Mesenchymal stem cell (in vitro differentiated cells and primary cell): ENCODE measurements at regions not wholly inside any gene's neighbourhood (a gene's known extent, or its start where the extent isn't known, plus 50 kb on each side); places are given as distances from the start of the nearest gene placed in this dataset.

ENCODE experiments used
- DNase-seq: peaks from one replicate; pipeline ENCODE4 v3.0.0-alpha.2; 2013
- H2AFZ ChIP-seq: one replicate; pipeline ENCODE4 v1.6.1; 2013; ENCODE audit warnings: low read depth, mild to moderate bottlenecking, control low read depth, inconsistent platforms, low read length, moderate library complexity
- H2AK5ac ChIP-seq: 2 replicates; pipeline ENCODE4 v1.6.1; 2013; ENCODE audit warnings: low read length, moderate library complexity, mild to moderate bottlenecking, inconsistent platforms; ENCODE audit not compliant: severe bottlenecking
- H2BK120ac ChIP-seq: one replicate; pipeline ENCODE4 v1.6.1; 2013; ENCODE audit warnings: low read depth, mild to moderate bottlenecking, inconsistent platforms, low read length, moderate library complexity
- H2BK12ac ChIP-seq, 2 experiments: one replicate each; pipeline ENCODE4 v1.6.1; 2013; ENCODE audit warnings: inconsistent platforms in 2 of 2, low read length in 2 of 2, mild to moderate bottlenecking in 2 of 2, moderate library complexity in 2 of 2, control low read depth in 1 of 2
- H2BK15ac ChIP-seq: one replicate; pipeline ENCODE4 v1.6.1; 2013; ENCODE audit warnings: mild to moderate bottlenecking, low read depth, inconsistent platforms; ENCODE audit not compliant: poor library complexity, severe bottlenecking
- H2BK5ac ChIP-seq: 2 replicates; pipeline ENCODE4 v1.6.1; 2013; ENCODE audit warnings: low read depth, mild to moderate bottlenecking, low read length, control low read depth, inconsistent platforms; ENCODE audit not compliant: poor library complexity, severe bottlenecking
- H3K14ac ChIP-seq, 2 experiments: one replicate each; pipeline ENCODE4 v1.6.1; 2013; ENCODE audit warnings: inconsistent platforms in 2 of 2, low read length in 2 of 2, control low read depth in 1 of 2, mild to moderate bottlenecking in 1 of 2, moderate library complexity in 1 of 2
- H3K18ac ChIP-seq, 2 experiments: one replicate each; pipeline ENCODE4 v1.6.1; 2013; ENCODE audit warnings: inconsistent platforms in 2 of 2, low read length in 2 of 2, control low read depth in 1 of 2, low read depth in 1 of 2, mild to moderate bottlenecking in 1 of 2
- H3K23ac ChIP-seq, 2 experiments: one replicate each; pipeline ENCODE4 v1.6.1; 2013; ENCODE audit warnings: inconsistent platforms in 2 of 2, low read length in 2 of 2, mild to moderate bottlenecking in 2 of 2, moderate library complexity in 2 of 2, control low read depth in 1 of 2
- H3K27ac ChIP-seq: 2 replicates; pipeline ENCODE4 v1.5.1; 2013; ENCODE audit warnings: mild to moderate bottlenecking, moderate library complexity, low read length, control low read depth, inconsistent platforms; ENCODE audit not compliant: poor library complexity, severe bottlenecking
- H3K27me3 ChIP-seq, 2 experiments: 2 replicates each; pipeline versions ENCODE4 v1.6.1 to v1.7.0; 2013; ENCODE audit warnings: low read length in 2 of 2, mild to moderate bottlenecking in 2 of 2, moderate library complexity in 2 of 2, control low read depth in 1 of 2, inconsistent platforms in 1 of 2; ENCODE audit not compliant: control insufficient read depth in 1 of 2, insufficient read depth in 1 of 2
- H3K36me3 ChIP-seq, 2 experiments: 2 replicates each; pipeline versions ENCODE4 v1.6.1 to v1.7.0; 2013; ENCODE audit warnings: low read length in 2 of 2, control low read depth in 1 of 2, inconsistent platforms in 1 of 2, low read depth in 1 of 2, mild to moderate bottlenecking in 1 of 2; ENCODE audit not compliant: insufficient read depth in 2 of 2, control insufficient read depth in 1 of 2
- H3K4ac ChIP-seq, 2 experiments: one replicate each; pipeline ENCODE4 v1.6.1; 2013; ENCODE audit warnings: inconsistent platforms in 2 of 2, low read length in 2 of 2, mild to moderate bottlenecking in 2 of 2, moderate library complexity in 2 of 2, control low read depth in 1 of 2, low read depth in 1 of 2
- H3K4me1 ChIP-seq: 2 replicates; pipeline ENCODE4 v1.6.1; 2013; ENCODE audit warnings: low read depth, low read length, control low read depth; ENCODE audit not compliant: control insufficient read depth, insufficient read depth
- H3K4me2 ChIP-seq: 2 replicates; pipeline ENCODE4 v1.6.1; 2013; ENCODE audit warnings: low read length, mild to moderate bottlenecking, inconsistent platforms; ENCODE audit not compliant: poor library complexity, severe bottlenecking
- H3K4me3 ChIP-seq, 2 experiments: 2 replicates each; pipeline versions ENCODE4 v1.5.1 to v1.7.0; 2013; ENCODE audit warnings: low read length in 2 of 2, mild to moderate bottlenecking in 2 of 2, control low read depth in 1 of 2, low read depth in 1 of 2; ENCODE audit not compliant: insufficient read depth in 1 of 2
- H3K79me1 ChIP-seq: replicated peaks from 2 replicates; pipeline ENCODE4 v1.6.1; 2013; ENCODE audit warnings: mild to moderate bottlenecking, control low read depth, low read length, inconsistent platforms; ENCODE audit not compliant: poor library complexity, severe bottlenecking
- H3K9ac ChIP-seq: 2 replicates; pipeline ENCODE4 v1.7.0; 2013; ENCODE audit warnings: mild to moderate bottlenecking, low read length, moderate library complexity
- H3K9me3 ChIP-seq: 2 replicates; pipeline ENCODE4 v1.7.0; 2013; ENCODE audit warnings: mild to moderate bottlenecking, low read length; ENCODE audit not compliant: control insufficient read depth
- H4K8ac ChIP-seq: one replicate; pipeline ENCODE4 v1.6.1; 2013; ENCODE audit warnings: inconsistent platforms, mild to moderate bottlenecking, low read length, moderate library complexity
- H4K91ac ChIP-seq: one replicate; pipeline ENCODE4 v1.6.1; 2013; ENCODE audit warnings: mild to moderate bottlenecking, low read length, inconsistent platforms
- WGBS: methylation state at CpG from one replicate; pipeline ENCODE4 v1.1.7; 2013; ENCODE audit warnings: mixed read lengths; 5-methylcytosine and 5-hydroxymethylcytosine counted together

DNA sequence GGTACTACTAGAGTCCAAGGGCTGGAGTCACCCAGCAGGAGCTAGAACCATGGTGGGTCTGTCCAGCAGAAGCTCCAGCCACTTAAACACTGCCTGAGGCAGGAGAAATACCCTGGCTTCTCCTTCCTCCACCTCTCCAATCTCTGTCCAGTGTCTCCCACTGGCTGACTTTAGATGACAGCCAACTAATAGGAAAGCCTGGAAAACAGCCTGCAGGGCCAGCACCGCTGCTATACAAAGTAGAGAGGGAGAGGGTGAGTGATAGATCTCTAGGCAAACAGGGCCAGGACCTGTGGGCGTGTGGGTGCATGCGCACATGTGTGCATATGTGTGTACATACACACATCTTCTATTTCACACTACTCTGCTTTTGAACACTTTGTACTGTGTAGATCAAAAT, 56.5 kb upstream of the ATP8A1 start:
- Histone ChIP-seq H3K23ac (no peak overlapping the region), H3K14ac (no peak overlapping the region), H2AK5ac (no peak overlapping the region), H3K27ac (no peak overlapping the region), H4K8ac (no peak overlapping the region), H2AFZ (no peak overlapping the region), H3K4me2 (no peak overlapping the region), H2BK15ac (no peak overlapping the region), H3K4me1 (no peaks in the 10 kb centered on the region), H2BK120ac (no peak overlapping the region), H4K91ac (no peak overlapping the region), H3K79me1 (no peaks in the 10 kb centered on the region), H3K9me3 (no peaks in the 10 kb centered on the region), H3K4ac (no peak overlapping the region), H2BK5ac (no peak overlapping the region), H3K4me3 (no peak overlapping the region), H2BK12ac (no peak overlapping the region), H3K9ac (no peak overlapping the region), H3K36me3 (no peaks in the 10 kb centered on the region), H3K27me3 (peaks cover 0 to 3% of the 10 kb centered on the region in 2 experiments), H3K18ac (no peak overlapping the region)
- no peak for DNase-seq
- WGBS: 33% methylated on average over 1 of the region's 3 CpGs

DNA sequence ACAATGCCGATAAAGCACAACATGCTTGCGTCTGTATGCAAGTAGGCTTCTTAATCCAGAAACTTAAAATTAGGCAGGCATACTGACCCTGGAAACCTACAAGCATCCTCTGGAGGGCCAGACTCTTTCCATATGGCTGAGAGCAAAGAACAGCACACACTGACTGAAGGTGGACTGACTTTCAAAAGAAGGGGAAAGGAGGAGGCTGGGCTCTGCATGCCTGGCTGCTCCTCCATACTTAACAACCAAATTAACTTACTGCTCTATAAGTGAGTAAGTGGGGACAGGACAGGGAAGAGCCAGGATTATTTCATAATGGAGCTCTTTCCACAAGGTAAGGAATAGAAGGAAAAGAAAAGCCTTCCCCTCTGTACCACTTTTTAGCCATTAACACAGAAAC, 55.9 kb upstream of the ATP8A1 start:
- H2BK120ac ChIP-seq: no peak overlapping the region
- H2BK15ac ChIP-seq: no peak overlapping the region
- 69% methylated on average over 2 of the region's 2 CpGs for WGBS

DNA sequence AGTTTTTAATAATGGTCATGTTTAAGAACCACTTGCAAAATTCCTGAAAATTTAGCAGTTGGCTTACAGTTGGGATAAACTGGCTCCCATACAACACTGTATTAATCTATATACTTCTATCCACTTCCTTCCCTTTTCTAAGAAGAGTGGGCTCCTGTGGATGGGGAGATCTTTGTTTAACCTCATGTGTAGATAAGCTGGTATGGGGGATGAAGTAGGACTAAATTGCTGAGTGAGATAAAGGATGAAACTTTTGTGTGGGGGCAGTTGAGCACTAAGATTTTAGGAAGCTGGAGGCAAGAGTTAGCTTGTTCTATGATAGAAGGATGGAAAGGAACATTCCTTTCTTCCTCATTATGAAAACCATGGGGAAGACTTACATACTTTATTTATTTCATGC, 54.6 kb upstream of the ATP8A1 start:
- no peak overlapping the region for H2BK5ac ChIP-seq
- no peaks in the 10 kb centered on the region for H3K4me1 ChIP-seq
- H3K27me3 ChIP-seq: peaks cover 0 to 3% of the 10 kb centered on the region in 2 experiments
- H2AFZ ChIP-seq: no peak overlapping the region
- no peak overlapping the region for H3K18ac ChIP-seq
- H3K4me2 ChIP-seq: no peak overlapping the region
- H2AK5ac ChIP-seq: no peak overlapping the region
- H3K9ac ChIP-seq: no peak overlapping the region
- no peak overlapping the region for H3K27ac ChIP-seq
- H3K23ac ChIP-seq: no peak overlapping the region
- no peaks in the 10 kb centered on the region for H3K9me3 ChIP-seq
- H2BK120ac ChIP-seq: no peak overlapping the region
- H2BK15ac ChIP-seq: no peak overlapping the region
- no peaks in the 10 kb centered on the region for H3K79me1 ChIP-seq
- H4K91ac ChIP-seq: no peak overlapping the region
- no peak overlapping the region for H3K4ac ChIP-seq
- H3K4me3 ChIP-seq: no peak overlapping the region
- no peak for DNase-seq
- H3K14ac ChIP-seq: no peak overlapping the region
- H2BK12ac ChIP-seq: no peak overlapping the region
- H3K36me3 ChIP-seq: no peaks in the 10 kb centered on the region
- H4K8ac ChIP-seq: no peak overlapping the region

More for the DNA sequence above, 55.9 kb upstream of the ATP8A1 start:
- DNase-seq: no peak
- no peak overlapping the region for H2AFZ ChIP-seq
- no peak overlapping the region for H3K9ac ChIP-seq
- no peak overlapping the region for H3K27ac ChIP-seq
- H2BK5ac ChIP-seq: no peak overlapping the region
- H3K27me3 ChIP-seq: peaks cover 0 to 3% of the 10 kb centered on the region in 2 experiments
- no peaks in the 10 kb centered on the region for H3K9me3 ChIP-seq
- H3K18ac ChIP-seq: no peak overlapping the region
- H3K79me1 ChIP-seq: no peaks in the 10 kb centered on the region
- H4K91ac ChIP-seq: no peak overlapping the region
- no peak overlapping the region for H2BK12ac ChIP-seq
- H2AK5ac ChIP-seq: no peak overlapping the region
- no peak overlapping the region for H3K4me3 ChIP-seq
- no peak overlapping the region for H3K4ac ChIP-seq
- H3K4me2 ChIP-seq: no peak overlapping the region
- H3K36me3 ChIP-seq: no peaks in the 10 kb centered on the region
- no peak overlapping the region for H3K14ac ChIP-seq
- H4K8ac ChIP-seq: no peak overlapping the region
- H3K23ac ChIP-seq: no peak overlapping the region
- no peaks in the 10 kb centered on the region for H3K4me1 ChIP-seq

DNA sequence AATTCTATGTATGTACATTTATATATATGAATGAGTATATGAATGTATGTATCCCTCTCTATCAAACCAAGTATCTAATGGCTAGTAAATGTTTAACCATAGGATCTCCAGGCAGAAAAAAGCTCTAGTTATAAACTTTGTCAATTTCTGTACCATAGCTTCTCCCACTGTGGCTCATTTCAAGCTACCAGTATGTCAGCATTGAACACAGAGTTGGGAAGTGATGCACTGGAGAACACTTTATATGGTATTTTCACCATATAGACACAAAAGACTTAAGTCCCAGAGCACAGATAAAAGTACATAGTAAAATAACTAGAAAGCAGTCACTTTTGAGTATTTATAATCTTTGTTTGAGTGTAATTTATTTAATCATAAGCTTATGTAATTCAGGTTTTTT, 53.9 kb upstream of the ATP8A1 start:
- Histone ChIP-seq H2BK15ac (no peak overlapping the region), H3K9me3 (no peaks in the 10 kb centered on the region), H3K27me3 (peaks cover 0 to 3% of the 10 kb centered on the region in 2 experiments), H3K79me1 (no peaks in the 10 kb centered on the region), H4K8ac (no peak overlapping the region), H4K91ac (no peak overlapping the region), H3K4me2 (no peak overlapping the region), H2BK5ac (no peak overlapping the region), H2AK5ac (no peak overlapping the region), H3K23ac (no peak overlapping the region), H3K9ac (no peak overlapping the region), H2AFZ (no peak overlapping the region), H3K4me3 (no peak overlapping the region), H3K18ac (no peak overlapping the region), H3K4ac (no peak overlapping the region), H2BK12ac (no peak overlapping the region), H3K27ac (no peak overlapping the region), H2BK120ac (no peak overlapping the region), H3K36me3 (no peaks in the 10 kb centered on the region), H3K14ac (no peak overlapping the region), H3K4me1 (no peaks in the 10 kb centered on the region)
- DNase-seq: no peak
